Daoy (cell line): ENCODE measurements at regions not wholly inside any gene's neighbourhood (a gene's known extent, or its start where the extent isn't known, plus 50 kb on each side); places are given as distances from the start of the nearest gene placed in this dataset.
"Not testable (repeated sequence)": the region's sequence is repeated elsewhere in the genome, so short reads cannot be mapped to it uniquely, and the experiment has no call there.

Experiments used
- DNase-seq: peaks from one replicate; pipeline ENCODE4 v3.0.0-alpha.2; 2015; ENCODE audit warnings: low read depth

DNA sequence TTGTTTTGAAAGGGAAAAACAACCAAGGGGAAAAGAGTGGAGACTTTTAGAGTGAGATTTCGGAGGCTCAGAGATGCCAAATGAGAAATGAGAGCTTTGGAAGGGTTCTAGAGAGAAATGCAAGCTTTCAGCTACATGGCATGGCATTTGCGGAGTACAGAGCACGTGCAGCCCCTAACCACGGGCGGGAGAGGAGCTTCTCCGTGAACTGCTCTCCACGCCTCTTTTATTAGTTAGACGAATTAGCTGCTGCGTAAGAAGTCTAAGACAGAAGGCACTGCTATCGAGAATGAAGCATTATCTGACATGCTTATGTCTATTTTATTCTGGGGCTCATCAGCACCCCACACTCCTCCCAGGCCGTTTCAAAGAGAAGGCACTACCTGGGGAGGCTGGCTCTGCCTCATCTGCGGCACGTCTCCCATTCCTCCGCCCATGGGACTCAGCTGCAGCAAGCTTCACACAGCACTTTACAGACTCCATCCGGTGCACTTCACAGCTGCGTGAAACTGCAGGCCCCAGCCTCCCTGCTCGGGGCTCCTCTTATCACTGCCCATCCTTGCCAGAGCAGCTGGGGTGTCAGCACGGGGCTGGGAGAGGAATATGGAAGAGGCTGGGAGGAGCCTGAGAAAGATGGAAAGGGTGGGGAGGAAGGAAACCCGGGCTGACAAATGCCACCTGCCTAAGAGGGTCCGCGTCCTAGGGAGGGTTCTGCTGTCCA, 207.3 kb upstream of the APCDD1 start:
- DNase-seq = no peak

- DNase-seq = no peak
These were observed 206.7 kb upstream of the APCDD1 start for GRCh38 chr18:10247742-10248082.

DNA sequence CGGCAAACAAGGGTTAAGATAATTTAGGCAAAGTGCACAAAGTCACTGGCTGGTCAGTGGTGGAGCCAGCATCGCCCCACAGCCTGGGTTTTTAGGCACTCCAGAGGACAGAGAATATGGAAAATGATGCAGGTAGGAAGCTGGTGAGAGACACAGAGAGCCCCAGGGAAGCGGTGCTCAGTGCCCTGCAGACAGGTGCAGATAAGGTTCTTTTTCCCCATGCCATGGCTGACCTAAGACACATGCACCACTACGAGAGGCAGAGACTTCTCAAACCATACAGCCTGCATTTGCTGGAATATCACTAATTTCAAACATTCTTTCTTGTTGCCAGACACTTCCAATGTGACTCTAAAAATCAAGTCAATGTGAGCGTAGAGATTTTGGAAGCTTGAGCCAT, 205.7 kb upstream of the APCDD1 start:
- no peak for DNase-seq

- no peak for DNase-seq
These were observed 205.2 kb upstream of the APCDD1 start for GRCh38 chr18:10249270-10249669.

DNA sequence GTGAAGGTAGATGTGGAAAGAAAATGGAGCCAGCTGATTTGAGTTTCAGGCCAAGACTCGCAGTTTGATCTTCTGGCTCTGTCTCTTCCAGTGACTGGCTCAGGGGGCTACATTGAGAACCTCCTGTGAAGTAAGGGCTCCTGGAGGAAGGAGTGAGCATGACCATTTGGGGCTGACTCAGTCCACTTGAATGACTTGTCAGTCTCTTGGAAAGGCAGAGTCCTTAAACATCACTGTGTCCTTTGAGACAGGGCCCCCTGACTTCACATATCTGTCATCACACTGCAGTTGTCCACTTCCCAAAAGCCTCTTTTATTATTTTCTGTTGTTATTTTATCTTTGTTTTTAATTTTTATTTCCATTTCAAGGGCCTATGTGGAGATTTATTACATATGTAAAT, 204.6 kb upstream of the APCDD1 start:
- no peak for DNase-seq

GRCh38 chr18:10252494-10252893, 201.9 kb upstream of the APCDD1 start:
- DNase-seq = no peak

- DNase-seq = no peak
These were observed 201.3 kb upstream of the APCDD1 start for GRCh38 chr18:10252952-10253705.

GRCh38 chr18:10256276-10256675, 198.2 kb upstream of the APCDD1 start:
- DNase-seq = not testable (repeated sequence)

DNA sequence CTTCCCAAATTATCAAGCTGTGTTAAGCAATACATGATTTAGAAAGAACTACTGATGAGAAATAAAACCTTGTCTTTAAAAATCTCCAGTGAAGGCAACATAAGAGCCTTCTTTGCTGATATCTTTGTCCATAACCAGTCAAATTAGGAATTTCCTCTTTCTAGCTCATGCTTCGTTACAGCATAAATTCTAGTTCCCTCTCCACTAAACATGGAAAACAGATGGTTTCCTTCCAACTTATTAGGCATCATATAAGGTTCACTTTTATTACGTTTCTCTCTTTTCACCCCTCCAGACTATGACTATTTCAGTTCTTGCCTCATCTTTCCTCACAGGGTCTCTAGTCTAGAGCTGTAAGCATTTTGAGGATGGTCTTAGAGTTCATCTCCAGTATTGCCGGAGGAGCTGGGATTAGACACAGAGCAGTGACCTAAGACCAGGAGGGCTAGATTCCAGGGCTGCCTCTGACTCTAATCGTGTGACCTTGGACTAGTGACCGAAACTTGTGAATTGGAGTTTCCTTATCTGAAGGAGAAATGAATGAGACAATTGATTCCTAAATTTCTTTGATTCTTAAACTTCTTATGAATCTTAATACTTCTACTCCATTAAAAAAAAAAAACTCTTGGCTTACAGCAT, 195.5 kb upstream of the APCDD1 start:
- DNase-seq = no peak

- DNase-seq = no peak
These were observed 194.5 kb upstream of the APCDD1 start for GRCh38 chr18:10259901-10260300.

DNA sequence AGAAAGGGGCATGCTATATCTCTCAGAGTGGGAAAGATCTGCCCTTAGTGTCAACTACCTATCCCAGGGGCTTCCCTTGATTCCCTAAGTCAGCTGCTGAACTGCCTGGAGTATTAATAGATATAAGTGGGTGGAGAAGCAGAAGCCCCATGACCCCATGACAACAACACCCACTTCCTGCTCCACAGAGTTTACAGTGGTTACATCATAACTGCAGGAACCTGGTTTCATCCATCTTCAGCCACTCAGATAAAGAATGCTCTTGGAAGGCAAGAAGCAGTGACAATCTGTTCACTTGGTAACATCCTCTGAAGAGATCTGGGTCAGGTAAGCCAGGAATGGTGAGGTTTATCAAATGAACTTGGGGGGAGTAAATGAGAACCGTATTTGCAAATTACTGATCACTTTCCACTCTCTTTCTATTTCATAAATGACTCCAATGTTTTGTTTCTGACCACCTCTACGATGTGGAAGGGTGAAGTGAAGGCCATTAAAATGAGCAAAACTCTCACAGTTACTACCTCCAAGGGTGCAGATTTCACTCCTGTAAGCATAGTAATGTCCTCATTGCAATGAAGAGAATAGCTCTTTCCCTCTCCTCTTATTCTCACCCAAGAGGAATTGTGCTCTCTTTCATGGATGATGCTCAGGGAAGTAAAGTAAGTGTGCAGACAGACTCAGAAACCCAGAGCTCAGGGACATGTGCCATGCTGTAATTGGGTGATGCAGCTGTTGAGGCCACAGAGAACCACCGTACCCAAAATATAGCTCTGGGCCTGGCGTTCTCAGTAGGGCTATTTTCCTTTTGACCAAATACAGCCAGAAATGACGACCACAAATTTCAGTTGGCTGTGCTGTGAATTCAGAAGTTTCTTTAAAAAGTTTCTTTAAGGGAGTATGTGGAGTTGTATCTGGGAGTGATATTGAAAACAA, 192.8 kb upstream of the APCDD1 start:
- no peak for DNase-seq

DNA sequence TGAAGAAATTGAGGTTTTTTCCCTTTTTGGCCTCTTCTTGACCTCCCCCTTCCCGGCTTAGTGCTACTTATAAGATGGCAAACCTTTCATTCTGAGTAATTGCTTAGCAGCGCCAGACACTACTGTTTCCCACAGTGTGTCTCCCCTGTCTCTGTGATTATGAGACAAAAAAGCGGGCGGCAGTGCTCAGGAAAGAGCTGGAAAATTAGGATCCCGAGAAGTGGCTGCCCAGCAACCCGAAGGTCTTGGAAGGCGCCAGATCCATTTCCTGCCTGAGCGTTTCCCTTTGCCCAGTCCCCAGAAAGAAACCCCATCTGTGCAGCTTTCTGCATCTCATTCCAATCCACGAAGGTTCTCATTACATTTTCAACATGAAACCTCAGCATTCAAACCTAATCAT, 191.9 kb upstream of the APCDD1 start:
- no peak for DNase-seq

DNA sequence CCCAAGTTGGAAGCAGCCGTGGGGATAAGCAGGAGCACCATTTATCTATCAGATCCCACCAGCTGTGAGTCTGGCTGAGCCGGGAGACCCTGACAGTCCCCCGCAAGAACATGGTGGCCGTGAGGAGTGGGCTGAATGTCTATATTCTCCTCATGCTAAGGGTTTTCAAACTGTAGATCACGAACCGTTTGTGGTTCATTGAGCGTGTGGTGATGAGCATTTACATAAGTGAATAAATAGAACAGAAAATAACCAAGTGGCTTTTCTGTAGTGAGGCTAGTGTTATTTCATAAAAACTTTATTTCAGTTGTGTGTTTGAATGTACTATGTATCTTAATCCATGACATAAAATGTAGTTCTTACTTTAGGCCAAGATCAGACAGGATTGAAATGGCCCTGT, 190.2 kb upstream of the APCDD1 start:
- no peak for DNase-seq

- no peak for DNase-seq
These were observed 188.7 kb upstream of the APCDD1 start for GRCh38 chr18:10265560-10266333.

DNA sequence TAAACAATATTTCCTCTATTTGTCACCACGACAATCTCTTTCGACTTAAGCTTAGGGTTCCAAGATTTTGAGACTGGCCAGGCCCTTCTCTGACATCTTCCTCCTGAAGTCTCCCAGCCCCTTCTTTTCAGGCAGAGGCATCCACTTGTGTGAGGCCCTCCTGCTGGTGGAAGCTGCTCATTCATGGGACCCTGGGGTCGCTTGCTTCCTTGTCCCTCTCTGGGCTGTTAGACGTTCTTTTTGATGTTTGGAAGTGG, 188.2 kb upstream of the APCDD1 start:
- no peak for DNase-seq

DNA sequence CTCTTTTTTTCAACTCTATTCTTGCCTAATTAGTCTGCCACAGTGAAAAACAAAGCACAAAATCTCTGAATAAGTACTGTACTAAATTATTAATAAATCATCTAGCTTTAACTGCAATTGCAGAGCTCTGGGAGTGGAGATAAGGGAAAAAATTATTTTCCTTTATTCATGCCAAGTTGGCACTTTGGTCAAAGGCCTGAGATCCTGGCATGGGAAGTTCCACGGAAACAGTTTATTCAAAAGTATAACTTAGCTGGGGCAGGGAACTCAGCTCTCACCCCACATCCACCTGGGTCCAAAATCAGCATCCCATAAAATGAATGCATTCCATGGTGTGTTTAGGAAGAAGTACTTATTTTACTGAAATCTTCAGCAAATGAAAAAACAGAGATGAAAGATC, 185.2 kb upstream of the APCDD1 start:
- DNase-seq = no peak

DNA sequence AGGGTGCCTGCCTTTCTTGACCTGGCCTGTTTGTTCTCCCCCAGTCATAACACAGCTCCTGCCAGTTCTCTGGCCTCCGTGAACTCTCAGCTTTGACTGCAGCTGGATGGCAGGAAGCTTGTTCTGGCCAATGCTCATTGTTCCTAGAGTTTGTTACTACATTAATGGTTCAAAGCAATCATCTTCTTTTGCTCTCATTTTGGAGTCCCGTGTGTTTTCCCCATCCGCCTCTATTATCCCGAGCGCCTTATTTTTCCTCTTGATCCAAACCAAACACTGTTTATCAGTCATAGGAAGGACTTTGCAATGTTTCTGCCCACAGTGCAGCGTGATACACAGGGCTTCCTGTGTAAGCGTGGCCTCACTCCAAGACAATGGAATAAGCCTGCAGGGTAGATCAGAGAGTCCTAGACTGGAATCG, 184.3 kb upstream of the APCDD1 start:
- DNase-seq = no peak

DNA sequence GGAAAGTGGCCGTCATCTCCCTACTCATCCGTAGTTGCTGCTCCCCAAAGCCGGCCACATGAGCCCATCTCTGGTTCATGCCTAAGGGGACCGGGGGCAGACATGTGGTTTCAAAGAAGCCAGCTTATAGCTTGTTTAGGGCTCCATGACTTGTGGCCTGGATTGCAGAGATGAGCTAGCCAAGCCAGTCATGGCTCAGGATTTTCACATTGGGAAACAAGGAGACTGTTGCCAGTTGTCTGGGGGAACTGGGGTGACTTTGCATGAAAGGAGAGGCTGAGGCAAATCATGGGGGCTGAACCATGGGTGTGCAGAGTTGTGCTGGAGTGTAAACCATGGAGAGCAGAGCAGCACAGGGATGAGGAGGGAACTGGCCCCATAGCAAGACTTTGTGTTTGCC, 183.0 kb upstream of the APCDD1 start:
- DNase-seq = no peak

GRCh38 chr18:10274301-10274700, 180.1 kb upstream of the APCDD1 start:
- DNase-seq = no peak

DNA sequence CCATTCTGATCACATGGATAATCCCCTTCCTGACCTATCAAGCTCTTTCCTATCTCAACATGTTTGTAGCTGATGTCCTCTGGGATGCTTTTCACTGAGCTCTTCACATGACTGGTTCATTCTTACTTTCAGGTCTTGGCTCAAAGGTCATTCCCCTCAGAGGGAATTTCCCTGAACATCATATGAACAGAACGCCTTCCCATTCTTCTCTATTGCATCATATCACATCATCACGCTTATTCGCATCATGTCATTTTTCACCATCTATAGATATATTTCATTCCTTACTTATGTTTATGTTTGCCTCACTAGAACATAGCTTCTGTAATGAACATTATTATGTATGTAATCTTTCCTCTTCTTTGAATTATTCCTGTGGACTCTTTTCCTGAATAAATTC, 178.9 kb upstream of the APCDD1 start:
- no peak for DNase-seq

GRCh38 chr18:10278265-10278664, 176.2 kb upstream of the APCDD1 start:
- DNase-seq = no peak

- no peak for DNase-seq
These were observed 175.0 kb upstream of the APCDD1 start for GRCh38 chr18:10279471-10279870.
